Hepatocyte (in vitro differentiated cells): ENCODE measurements at regions not wholly inside any gene's neighbourhood (a gene's known extent, or its start where the extent isn't known, plus 50 kb on each side); places are given as distances from the start of the nearest gene placed in this dataset.

ENCODE experiments used
- EZH2 ChIP-seq: fragments of 200-600 bp; sonication (generic); IDR thresholded peaks from 2 replicates; pipeline ENCODE4 v1.6.1; 2016; ENCODE audit warnings: antibody characterized with exemption, mild to moderate bottlenecking, borderline replicate concordance
- TF ChIP-seq, protein P1 (sequence below): fragments of 200-600 bp; sonication (generic); IDR thresholded peaks from 2 replicates; pipeline ENCODE4 v1.5.1; 2016; ENCODE audit warnings: antibody characterized with exemption, mild to moderate bottlenecking; ENCODE audit not compliant: poor library complexity

DNA sequence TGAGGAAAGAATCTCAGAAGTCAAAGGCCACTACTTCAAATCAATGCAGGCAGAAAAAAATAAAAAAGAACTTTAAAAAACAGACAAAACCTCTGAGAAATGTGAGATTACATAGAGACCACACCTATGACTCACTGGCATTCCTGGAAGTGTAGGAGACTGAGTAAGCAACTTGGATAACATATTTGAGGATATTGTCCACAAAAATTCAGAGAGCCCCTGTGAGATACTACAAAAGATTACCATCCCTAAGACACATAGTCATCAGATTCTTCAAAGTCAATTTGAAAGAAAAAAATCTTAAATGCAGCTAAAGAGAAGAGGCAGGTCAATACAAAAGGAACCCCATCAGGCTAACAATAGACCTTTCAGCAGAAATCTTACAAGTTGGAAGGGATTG, 887.3 kb downstream of the NTRK3 start:
- TF ChIP-seq EZH2: no peak
- TF ChIP-seq, protein P1, sequence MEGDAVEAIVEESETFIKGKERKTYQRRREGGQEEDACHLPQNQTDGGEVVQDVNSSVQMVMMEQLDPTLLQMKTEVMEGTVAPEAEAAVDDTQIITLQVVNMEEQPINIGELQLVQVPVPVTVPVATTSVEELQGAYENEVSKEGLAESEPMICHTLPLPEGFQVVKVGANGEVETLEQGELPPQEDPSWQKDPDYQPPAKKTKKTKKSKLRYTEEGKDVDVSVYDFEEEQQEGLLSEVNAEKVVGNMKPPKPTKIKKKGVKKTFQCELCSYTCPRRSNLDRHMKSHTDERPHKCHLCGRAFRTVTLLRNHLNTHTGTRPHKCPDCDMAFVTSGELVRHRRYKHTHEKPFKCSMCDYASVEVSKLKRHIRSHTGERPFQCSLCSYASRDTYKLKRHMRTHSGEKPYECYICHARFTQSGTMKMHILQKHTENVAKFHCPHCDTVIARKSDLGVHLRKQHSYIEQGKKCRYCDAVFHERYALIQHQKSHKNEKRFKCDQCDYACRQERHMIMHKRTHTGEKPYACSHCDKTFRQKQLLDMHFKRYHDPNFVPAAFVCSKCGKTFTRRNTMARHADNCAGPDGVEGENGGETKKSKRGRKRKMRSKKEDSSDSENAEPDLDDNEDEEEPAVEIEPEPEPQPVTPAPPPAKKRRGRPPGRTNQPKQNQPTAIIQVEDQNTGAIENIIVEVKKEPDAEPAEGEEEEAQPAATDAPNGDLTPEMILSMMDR: no peak
